8988T (cell line): ENCODE measurements at regions not wholly inside any gene's neighbourhood (a gene's known extent, or its start where the extent isn't known, plus 50 kb on each side); places are given as distances from the start of the nearest gene placed in this dataset.
"Not testable (repeated sequence)": the region's sequence is repeated elsewhere in the genome, so short reads cannot be mapped to it uniquely, and the experiment has no call there.

Experiments used
- DNase-seq: peaks from one replicate; pipeline ENCODE4 v3.0.0; 2011

DNA sequence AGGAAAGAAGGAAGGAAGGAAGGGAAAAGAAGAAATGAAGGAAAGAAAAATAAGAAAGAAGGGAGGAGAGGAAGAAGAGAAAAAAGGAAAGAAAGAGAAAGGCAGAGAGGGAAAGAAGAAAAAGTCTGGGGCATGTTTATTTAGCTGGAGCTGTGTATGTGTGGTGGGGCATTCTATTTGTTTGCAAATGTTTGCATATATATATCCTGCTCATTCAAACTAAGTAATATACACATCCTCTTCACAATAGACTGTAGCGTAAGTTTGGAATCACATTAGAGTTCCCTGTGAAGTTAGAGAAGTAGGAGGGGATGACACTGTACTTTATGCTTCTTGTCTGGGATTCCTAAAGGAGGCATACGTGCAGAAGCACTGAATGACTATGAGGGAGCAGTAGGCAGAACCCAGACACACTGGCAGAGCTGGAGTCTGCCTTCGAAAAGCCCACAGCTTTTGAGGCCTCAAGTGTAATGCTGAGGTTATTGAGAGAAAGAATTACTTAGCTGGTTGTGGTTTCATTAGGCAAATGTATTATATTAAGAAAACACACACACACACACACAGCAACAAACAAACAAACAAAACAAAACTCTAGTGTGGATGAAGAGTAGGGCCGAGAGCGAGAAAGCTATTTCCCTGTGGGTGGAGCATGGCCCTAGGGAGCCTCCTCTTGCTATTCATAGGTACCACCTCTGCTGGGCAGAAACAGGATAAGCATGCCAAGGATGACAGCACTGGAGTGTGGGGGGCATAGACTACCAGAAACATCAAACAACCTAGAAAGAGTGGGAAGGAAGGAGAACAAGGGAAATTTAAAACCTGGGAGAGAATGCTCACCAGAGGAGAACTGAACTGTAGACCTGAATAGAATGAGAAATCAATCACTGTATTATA is 905.1 kb upstream of the NXPH2 start:
- no peak for DNase-seq

DNA sequence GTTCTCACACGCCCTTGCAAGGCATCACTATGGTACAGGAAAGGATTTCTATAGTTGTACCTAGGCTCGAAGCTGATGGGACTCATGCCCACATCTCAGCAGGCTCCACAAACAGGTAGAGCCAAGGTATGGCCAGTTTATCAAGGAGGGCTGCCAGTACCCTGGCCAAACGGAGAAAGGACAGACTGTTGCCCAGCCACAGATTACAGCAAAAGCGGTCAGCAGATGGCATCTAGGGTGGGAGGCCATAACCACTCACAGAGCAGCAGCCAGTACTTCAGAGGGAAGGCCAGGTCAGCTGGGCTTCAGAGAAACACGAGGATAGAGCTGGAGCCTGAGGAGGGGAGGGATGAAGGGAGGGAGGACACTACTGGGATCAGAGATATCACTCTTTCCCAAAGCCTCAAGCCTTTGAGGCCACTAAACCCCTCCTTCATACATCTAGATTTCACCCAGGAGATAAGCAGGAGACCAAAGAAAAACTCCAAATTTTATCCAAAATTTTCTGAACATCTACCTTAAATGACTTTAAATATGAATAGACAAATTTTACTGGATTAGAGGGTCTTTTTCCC is 904.2 kb upstream of the NXPH2 start:
- no peak for DNase-seq

DNA sequence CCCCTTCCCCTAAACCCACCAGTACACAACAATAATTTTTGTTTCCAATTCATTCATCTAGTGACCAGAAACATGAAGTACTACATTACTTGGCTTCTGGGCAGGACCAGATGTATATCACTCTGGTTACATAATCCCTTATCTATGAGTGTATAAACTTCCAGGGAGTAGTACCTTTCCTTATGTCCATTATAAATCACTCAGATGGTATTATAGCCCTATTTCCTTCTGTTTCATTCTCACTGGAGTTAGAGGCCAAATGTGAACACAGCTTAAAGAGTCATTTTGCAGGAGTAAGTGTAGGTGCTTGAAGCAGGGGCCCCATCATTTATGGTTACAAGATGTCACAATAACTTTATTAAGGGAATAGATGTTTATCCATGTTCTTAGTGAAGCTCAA is 894.4 kb upstream of the NXPH2 start:
- DNase-seq = no peak

DNA sequence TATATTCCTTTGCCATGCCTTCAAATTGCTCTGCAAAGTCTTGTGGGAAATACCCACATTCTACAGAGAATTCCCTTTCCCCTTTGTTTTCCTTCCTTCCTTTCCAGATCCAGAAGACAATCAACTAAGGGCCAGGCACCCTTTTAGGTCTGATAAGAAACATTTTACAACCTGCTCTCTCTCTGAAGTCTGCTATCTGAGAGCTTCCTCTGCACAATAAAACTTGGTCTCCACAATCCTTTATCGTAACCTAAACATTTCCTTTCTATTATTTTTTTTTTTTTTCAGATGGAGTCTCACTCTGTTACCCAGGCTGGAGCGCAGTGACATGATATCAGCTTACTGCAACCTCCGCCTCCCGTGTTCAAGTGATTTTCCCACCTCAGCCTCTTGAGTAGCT is 893.3 kb upstream of the NXPH2 start:
- DNase-seq = not testable (repeated sequence)

DNA sequence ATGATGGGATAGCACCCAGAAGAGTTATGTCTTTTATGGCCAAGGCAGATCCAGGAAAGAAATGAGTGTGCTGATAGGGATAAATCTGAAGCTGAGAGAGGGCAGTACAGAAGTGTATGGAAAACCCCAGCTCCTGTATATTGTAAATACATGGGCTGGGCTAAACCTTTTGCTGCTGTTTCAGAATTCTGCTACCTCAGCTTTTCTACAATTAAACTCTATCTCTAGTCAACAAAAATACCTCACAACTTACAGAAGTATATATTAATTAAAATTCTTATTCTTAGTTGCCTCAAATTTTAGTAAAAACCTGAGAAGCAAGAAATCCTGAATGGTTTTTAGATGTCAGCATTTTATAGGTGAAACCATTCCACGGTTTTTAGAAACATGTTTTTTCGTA is 889.5 kb upstream of the NXPH2 start:
- no peak for DNase-seq

DNA sequence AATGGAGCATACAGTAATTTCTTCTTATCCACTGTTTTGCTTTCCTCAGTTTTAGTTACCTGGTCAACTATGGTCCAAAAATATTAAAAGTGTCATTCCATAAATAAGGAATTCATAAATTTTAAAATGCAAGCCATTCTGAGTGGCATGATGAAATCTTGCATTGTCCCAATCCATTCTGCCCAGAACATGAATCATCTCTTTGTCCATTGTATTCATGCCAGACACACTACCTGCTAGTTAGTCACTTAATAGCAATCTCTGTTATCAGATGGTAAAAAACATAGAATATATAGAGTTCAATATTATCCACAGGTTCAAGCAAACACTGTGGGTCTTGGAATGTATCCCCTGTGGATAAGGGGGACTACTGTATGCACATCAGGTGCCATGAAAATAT is 872.2 kb upstream of the NXPH2 start:
- no peak for DNase-seq

DNA sequence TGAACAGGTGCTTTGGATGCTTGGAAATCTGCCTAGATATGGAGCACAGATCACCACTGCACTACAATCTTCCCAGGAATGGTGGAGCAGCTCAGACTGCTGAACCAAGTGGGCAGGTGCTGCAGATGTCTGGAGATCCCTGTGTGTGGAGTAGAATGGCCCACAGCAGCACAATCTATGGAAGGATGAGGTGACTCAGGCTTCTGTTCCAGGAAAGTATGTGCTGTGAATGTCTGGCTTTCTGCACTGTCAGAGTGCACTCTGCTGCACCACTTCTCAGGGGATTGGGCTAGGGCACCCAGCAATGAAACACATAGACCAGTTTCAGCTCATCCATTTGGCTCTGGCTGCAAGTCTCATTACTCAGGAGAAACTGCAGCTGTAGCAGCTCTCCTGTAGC is 865.4 kb upstream of the NXPH2 start:
- DNase-seq = no peak

DNA sequence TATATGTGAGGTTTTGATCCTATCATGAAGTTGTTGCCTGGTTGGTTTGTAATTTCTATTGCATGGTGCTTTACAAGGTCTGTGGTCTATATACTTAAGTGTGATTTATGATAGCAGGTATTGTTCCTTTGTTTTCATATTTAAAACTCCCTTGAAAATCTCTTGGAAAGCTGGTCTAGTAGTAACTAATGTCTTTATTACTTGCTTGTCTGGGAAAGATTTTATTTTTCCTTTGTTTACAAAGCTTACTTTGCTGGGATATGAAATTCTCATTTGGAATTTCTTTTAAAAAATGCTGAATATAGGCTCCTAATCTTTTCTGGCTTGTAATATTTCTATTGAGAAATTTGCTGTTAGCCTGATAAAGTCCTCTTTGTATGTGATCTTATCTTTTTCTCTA is 862.9 kb upstream of the NXPH2 start:
- no peak for DNase-seq

DNA sequence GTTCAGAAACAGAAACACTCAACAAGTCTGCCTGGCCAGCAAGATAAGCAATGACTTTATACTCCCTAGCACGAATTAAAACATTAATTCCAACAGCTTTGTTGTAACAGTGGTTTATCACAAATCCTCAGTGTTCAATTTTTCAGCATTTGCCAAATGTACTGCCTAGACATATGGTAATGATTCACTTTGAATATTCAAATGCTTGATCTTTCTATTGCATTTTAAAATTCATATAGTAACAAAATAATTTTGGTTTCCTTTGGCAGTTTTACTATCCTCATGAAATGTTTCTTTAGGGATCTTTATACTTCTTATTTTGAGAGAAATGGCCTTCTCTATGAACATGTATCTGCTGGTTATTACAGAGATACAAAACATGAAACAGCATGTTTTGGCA is 851.8 kb upstream of the NXPH2 start:
- no peak for DNase-seq

DNA sequence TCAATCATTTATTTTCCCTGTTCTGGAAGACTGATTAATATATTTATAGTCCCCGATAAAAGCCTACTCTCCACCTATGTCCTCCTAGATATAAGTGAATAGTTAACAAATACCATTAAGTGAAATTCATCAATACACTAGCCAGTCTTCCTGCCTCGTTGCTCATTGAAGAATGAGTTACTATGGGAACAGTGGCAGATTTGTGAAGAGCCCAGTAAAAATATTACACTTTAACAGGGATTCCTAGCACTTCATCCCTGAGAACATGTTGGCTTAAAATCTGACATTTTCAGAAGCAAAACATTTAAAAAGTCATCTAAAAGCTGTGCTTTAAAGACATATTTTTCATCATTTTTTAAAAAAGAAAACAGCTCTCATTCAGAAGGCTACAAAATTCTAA is 848.7 kb upstream of the NXPH2 start:
- no peak for DNase-seq

DNA sequence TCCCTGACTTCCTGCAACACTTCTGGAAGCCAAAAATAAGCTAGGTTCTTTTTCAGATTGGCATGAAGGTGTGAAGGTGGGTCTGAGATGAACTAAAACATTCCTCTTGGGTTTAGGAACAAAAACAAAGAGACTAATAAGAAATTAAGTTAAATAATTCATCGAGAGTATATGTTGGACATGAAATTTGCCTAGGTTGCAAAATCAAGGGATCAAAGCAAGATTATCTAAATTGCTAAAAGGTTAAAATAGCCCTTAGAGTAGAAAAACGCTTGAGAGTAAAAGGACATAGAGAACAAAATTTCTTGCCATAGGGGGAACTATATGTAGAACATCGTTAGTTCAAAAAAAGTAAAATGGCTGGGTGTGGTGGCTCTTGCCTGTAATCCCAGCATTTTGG is 845.9 kb upstream of the NXPH2 start:
- DNase-seq = no peak

DNA sequence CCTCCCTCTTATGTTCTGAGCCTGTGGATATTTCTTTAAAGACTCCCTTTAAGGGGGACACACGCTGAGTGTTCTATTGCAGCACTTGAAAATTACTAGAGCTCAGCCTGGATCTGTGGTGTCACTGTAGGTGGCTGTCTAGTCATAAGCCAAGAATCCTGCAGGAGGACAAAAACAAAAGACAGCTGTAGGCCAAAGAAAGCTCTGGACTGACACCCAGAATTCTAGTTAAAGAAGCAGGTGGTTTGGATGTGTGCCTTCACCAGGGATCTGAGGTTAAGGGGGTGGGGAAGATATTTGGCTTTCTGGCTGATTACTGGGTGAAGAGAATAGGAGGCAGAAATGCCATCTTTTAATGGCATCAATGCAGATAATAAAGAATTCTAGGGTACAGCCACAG is 842.5 kb upstream of the NXPH2 start:
- DNase-seq = no peak

DNA sequence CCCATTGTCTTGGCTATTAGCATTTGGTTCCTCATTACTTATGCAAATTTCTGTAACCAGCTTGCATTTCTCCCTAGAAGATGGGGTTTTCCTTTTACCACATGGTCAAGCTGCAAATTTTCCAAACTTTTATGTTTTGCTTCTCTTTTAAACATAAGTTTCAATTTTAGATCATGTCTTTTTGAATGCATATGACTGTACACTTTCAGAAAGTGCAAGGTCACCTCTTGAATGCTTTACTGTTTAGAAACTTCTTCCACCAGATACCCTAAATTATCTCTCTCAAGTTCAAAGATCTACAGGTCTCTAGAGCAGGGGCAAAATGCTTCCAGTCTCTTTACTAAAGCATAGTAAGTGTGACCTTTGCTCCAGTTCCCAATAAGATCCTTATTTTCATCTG is 837.6 kb upstream of the NXPH2 start:
- DNase-seq = no peak

DNA sequence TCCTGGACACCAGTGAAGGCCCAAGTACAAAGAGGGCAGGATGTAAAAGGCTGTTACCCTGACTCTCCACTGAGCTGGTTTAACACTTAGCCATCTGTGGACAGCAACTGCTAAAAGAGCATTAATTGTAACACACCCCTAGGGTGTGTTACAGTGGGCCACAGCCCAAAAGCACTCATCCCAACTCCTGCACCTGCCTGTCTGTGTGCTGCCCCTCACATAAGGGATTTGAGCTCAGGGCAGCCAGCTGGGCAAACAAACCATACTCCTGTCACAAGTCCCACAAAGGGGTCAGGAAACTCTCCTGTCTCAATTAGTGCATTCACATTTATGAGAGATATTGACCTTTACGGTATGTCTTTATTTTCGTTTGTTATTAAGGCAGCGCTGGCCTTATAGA is 833.1 kb upstream of the NXPH2 start:
- no peak for DNase-seq

DNA sequence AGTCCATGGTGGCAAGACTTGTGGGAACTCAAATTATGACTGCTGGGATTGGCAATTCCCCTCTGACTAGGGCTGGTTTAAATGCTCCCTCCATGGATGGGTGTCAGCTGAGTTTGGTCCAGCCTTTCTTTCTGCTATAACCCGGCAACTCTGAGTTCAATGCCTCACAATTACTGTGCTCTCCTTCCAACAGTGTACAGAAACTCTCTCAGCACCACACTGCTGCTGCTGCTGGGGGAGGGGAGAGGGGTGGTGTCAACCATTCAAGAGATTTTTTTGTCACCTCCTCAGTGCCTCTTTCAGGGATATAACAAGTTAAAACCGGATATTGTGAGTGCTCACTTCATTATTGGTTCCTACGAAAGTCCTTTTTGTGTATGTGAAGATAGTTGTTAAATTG is 830.3 kb upstream of the NXPH2 start:
- DNase-seq = no peak

DNA sequence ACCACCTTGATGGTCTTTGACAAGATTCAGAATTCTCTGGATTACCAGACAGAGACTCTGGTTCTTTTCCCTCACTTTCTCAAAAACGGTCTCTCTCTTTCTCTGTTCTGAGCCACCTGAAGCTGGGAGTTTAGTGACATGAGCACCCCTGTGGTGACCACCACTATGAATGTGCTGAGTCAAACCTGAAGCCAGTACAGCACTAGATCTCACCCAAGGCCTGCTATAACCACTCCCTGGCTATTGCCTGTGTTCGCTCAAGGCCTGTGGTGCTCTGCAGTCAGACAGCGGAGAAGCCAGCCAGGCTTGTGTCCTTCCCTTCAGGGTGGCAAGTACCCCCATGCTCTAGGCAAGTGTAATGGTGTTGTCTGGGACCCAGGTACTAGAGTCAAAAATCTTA is 828.9 kb upstream of the NXPH2 start:
- no peak for DNase-seq

DNA sequence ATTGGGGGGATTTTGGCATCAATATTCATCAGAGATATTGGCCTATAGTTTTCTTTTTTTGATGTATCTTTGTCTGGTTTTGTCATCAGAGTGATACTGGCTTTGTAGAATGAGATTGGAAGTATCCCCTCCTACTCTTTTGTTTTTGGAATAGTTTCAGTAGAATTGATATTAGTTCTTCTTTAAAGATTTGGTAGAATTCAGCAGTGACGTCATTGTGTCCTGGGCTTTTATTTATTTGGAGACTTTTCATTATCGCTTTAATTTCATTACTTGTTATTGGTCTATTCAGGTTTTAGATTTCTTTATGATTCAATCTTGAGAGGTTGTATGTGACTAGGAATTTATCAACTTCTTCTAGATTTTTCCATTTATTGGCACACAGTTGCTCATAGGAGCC is 825.5 kb upstream of the NXPH2 start:
- no peak for DNase-seq

DNA sequence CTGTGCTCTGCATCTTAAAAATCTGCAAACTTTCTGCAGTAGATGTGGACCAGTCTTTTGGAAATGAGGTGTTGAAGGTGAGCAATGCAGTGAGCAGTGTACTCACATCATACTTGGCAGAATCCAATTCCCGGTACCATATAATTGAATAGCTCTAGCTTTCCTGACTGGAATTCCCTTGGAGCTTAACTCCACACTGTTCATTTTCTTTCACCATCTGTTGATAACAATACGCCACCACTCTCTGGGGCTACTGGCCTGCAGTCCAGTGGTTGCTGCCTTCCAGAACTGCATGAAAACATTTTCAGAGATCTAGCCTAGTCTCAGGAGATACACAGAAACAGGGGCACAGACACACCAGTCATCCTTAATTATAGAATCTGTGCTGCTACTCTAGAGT is 820.0 kb upstream of the NXPH2 start:
- no peak for DNase-seq

DNA sequence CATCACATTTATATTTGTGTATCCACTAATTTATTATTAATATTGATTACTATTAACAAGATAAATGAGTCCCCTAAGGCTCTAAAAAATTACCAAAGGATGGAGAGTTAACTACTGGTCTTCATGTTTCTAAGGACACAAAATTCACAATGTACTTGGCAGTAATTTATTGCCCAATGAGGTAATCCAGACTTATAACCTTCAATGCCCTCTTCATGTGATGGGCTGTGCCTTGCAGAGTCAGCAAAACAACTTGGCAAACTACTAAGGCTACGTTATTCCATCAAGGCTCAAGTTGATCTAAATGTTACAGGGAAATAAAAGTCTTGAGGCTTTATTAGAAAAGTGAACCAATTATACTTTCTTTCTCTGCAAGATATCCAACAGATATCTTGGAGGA is 804.9 kb upstream of the NXPH2 start:
- no peak for DNase-seq

DNA sequence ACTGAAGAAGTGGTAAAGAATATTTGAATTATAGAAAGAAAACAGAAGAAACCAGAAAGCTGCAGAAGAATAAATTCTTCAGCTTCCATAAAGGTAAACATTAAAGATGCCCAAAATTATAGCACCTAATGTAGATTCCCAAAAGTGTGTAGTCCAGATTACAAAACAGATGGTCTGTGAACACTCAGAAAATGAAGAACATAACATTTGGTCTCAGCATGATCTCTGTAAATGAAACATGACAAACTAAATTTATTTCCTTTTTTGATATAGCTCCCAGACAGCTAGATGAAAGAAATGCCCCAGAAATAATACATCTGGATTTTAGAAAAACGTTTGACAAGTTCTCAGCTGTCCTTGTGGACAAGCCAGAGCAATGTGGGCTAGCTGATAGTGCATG is 794.2 kb upstream of the NXPH2 start:
- no peak for DNase-seq

DNA sequence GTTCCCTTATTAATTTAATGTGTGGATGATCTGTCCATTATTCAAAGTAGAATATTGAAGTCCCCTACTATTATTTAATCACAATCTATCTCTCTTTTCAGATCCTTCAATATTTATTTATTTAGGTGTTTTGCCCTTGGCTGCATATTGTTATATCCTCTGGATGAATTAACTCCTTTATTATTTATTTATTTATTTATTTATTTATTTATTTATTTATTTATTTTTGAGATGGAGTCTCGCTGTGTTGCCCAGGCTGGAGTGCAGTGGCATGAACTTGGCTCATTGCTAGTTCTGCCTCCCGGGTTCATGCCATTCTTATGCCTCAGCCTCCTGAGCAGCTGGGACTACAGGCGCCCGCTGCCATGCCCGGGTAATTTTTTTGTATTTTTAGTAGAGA is 776.6 kb upstream of the NXPH2 start:
- DNase-seq = no peak

DNA sequence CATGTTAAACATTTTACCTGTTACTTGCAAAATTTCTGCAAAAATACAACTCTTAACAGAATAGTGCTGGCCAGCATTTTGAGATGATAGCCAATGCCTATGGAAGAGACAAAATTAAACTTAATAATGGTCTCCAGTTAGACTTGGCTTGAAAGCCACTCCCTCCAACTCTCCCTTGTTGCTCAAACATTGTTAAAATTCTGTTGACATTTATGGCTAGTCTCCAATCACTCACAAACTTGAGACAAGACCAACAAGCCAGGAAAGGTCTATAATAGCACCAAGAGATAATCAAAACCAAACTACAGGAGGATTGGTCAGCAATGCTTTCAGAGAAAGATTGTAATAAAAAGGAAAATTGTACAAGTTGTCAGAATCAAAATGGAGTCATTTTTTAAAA is 770.7 kb upstream of the NXPH2 start:
- DNase-seq = no peak

DNA sequence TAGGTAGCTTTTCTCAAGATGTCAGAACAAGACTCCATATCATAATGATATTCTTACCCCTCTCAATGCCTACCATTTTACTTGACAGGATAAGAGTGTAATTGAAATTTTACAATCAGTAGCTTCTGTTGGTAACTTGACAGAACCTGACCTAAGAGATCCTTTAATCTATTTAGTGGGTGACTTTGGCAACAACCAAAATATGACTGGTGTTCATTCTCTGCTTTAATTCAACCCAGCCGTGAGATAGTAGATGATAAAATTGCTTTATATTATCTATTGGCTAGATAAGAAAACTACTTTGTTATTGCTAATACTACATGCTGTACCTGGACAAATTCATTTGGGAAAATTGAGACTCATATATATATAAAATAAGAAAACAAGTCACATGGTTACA is 770.2 kb upstream of the NXPH2 start:
- no peak for DNase-seq

DNA sequence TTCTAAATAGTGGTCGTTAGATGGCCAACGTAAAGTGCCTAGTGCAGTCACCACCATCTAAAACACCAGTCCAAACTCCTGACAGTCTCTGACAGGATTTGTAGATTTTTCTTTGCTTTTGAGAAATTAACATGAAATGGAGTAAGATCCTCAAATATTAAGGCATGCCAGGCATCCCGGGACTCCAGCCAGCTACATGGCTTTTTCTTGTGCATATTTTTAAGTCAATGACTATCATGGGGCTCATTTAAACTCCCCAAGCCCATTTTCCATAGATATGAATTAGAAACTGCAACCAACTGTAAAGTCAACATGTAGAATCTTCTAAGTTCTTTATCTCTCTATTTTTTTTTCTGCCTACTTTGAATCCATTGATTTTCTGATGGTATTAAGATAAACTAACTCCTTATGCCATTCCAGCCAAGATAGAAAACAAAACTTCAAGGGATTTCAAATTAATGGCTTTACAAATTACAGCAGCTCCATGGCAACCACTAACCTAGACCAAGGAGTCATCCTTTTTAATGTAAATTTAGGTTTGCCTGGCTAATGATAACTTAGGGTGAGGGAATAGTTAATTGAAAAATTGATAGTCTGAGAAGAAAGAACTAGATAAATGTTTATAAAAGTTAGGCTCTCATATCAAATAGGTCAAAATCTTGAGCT is 764.1 kb upstream of the NXPH2 start:
- no peak for DNase-seq
